Fibroblast of villous mesenchyme (primary cell): ENCODE measurements at regions not wholly inside any gene's neighbourhood (a gene's known extent, or its start where the extent isn't known, plus 50 kb on each side); places are given as distances from the start of the nearest gene placed in this dataset.
"Not testable (repeated sequence)": the region's sequence is repeated elsewhere in the genome, so short reads cannot be mapped to it uniquely, and the experiment has no call there.

Experiments used
- DNase-seq: peaks from one replicate; pipeline ENCODE4 v3.0.0-alpha.2; 2010; ENCODE audit warnings: low read depth
- H3K4me3 ChIP-seq: 2 replicates; pipeline ENCODE4 v1.5.1; 2011; ENCODE audit warnings: low read depth, mild to moderate bottlenecking, low read length
- CTCF ChIP-seq: IDR thresholded peaks from 2 replicates; pipeline ENCODE4 v1.5.1; 2012; ENCODE audit warnings: low read depth, mild to moderate bottlenecking, low read length; ENCODE audit not compliant: insufficient read depth

DNA sequence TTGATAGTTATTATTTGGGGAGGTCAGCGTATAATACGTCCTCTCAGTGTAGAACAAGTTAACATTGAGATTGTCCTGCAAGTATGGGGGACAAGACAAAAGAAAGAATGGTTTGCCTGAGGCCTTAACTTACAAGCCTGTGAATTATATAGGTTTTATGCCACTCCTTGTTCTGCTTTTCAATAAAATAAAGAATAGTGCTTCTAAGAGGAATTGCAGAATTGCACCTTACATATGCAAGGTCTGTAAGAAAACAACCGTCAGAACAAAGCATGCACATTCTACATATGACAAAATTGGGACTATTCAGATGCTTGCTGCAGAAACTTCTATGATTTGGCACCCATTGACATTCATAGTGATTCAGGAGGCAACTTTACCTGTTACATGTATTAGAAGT is 785.0 kb downstream of the NR4A2 start:
- DNase-seq = no peak
- TF ChIP-seq CTCF = no peak
- no peak overlapping the region for H3K4me3 ChIP-seq

DNA sequence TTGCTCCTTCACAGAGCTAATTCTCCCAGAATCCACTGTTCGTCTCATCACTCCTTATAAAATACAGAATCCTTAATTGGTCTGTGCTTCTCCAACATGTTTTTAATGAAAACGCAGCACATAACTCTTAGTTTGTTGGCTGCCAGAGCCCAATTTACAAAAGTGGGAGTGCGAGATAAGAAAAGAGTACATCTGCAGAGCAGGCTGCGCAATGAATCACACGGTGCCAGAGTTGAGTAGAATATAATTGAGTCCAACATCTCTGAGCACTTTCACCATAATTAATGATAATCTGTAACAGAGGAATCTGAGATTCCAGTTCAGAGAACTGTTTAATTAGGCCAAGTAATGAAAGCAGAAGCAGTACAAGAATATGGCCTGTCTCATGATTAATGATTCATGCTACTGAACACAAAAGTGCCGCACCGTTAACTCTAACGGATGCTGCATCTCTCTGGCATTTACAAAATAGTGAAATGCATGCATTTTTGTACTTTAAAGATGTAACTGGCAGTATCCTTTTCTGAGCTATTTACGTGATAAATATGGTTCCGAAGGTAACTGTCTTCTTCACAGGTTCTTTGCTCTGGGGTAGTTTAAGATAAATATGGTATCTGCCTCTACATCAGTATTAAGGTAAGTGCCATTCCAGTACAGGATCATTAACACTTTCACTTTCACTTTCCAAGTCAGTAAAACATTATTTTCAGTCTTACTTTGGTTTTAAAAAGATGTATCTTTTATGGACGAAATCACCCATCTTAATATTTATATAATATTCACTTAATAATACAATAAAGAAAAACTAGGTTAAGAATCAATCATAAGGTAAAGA is 785.6 kb downstream of the NR4A2 start:
- peak overlapping the region; percentile 44 for H3K4me3 ChIP-seq
- peak; percentile 13 for DNase-seq

DNA sequence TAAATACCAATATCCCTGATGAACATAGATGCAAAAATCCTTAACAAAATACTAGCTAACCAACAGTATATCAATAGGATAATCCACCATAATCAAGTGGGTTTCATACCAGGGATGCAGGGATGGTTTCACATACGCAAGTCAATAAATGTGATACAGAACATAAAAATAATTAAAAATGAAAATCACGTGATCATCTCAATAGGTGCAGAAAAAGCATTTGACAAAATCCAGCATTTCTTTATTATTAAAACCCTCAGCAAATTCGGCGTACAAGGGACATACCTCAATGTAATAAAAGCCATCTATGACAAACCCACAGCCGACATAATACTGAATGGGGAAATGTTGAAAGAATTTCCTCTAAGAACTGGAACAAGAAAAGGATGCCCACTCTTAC is 793.5 kb downstream of the NR4A2 start:
- DNase-seq, H3K4me3 ChIP-seq: not testable (repeated sequence)

More for the DNA sequence above, 785.6 kb downstream of the NR4A2 start:
- no peak for TF ChIP-seq CTCF

DNA sequence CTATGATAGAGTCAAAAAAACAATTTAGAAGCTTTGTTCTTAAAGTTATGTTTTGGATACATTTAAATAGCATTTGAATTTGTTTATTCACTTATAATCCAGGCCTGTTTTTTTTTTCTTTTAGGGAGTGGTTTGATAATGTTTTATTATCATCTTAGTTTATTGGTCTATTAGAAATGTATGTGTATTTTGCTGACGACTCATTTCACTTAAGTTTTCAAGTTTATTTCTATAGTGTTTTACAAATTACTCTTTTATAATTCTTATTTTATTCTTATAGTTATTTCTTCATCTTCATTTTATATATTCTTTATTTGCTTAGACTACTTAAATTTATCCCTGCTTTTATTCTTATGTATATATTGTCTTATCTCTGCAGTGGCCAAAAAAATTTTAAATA is 804.5 kb downstream of the NR4A2 start:
- no peak for DNase-seq
- no peak overlapping the region for H3K4me3 ChIP-seq
- TF ChIP-seq CTCF = no peak

DNA sequence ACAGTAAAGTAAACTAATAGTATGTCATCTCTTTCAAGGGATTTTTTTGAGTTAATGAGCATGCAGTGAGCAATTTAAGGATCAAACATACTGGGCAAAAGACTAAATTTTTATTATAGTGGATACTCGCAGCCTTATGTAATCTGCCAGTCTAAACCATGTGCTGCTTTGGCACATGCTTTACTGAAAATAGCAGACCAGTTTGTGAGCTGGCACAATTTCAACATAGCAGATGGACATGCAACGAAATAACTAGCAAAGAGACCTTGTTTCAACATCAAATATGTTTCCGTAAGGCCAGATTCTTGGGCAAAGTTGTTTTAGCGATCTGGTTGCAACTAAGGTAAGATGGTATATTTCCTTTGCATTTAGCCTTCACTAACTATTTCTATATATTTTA is 807.3 kb downstream of the NR4A2 start:
- H3K4me3 ChIP-seq = no peak overlapping the region
- no peak for TF ChIP-seq CTCF
- DNase-seq = no peak

GRCh38 chr2:155519529-155520130 is 812.9 kb downstream of the NR4A2 start:
- H3K4me3 ChIP-seq = no peak overlapping the region
- no peak for TF ChIP-seq CTCF
- DNase-seq = no peak

GRCh38 chr2:155518094-155518493 is 814.4 kb downstream of the NR4A2 start:
- TF ChIP-seq CTCF = no peak
- H3K4me3 ChIP-seq = no peak overlapping the region

More at GRCh38 chr2:155518094-155518493, 814.4 kb downstream of the NR4A2 start:
- no peak for DNase-seq
